Fibroblast of mammary gland (primary cell): ENCODE measurements at regions not wholly inside any gene's neighbourhood (a gene's known extent, or its start where the extent isn't known, plus 50 kb on each side); places are given as distances from the start of the nearest gene placed in this dataset.
A peak's percentile ranks its signal among the peaks of the same experiment; 100 is the strongest.

Source experiments
- DNase-seq: peaks from one replicate; pipeline ENCODE4 v3.0.0-alpha.2; 2010; ENCODE audit warnings: low read depth
- H3K4me3 ChIP-seq: 2 replicates; pipeline ENCODE4 v1.5.1; 2011; ENCODE audit warnings: low read depth, mild to moderate bottlenecking, low read length, moderate library complexity; ENCODE audit not compliant: control insufficient read depth
- CTCF ChIP-seq: conservative IDR thresholded peaks from 2 replicates; pipeline ENCODE4 v1.5.1; 2011; ENCODE audit warnings: low read depth, low read length, inconsistent platforms; ENCODE audit not compliant: control insufficient read depth, insufficient read depth

DNA sequence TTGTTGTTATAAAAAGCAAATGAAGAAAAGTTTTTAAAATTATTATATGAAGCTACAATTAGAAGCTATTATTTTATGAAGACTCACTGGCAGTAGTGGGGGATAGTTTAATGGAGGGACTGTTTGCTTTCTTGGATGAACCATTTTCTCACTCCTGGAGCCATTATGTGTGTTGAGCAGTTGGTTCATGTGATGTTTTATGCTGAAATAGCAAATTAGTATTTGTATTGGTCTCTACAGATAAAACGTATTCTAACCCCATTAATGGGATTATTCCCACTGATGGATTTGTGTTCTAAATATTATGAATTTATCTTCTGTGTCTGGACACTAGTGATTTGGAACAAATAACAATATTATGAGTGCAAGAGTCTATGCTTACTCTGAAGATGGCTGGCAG is 507.5 kb upstream of the FSHR start:
- no peak for DNase-seq
- no peak for TF ChIP-seq CTCF
- no peak overlapping the region for H3K4me3 ChIP-seq

GRCh38 chr2:49656853-49657252 is 502.5 kb upstream of the FSHR start:
- no peak for TF ChIP-seq CTCF
- no peak overlapping the region for H3K4me3 ChIP-seq

GRCh38 chr2:49643149-49643548 is 488.8 kb upstream of the FSHR start:
- no peak overlapping the region for H3K4me3 ChIP-seq
- no peak for TF ChIP-seq CTCF
- no peak for DNase-seq

More at GRCh38 chr2:49656853-49657252, 502.5 kb upstream of the FSHR start:
- DNase-seq, result no peak

DNA sequence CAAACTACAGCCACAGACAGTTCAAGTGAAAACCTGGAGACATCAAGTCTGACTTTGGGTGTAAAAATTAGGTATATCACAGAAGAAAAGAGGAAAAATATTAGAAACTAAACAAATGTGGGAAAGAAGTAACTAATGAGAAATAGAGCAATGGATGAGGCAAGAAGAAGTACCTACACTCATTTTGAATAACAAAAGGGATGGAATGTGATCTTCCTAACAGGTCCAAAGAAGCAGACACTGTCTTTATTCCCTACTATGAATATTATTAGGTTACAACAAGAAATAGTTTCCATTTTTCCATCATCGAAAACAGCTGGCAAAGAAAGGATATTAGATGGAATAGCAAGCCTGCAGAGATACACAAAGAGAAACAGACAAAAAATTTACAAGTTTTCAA is 486.3 kb upstream of the FSHR start:
- no peak overlapping the region for H3K4me3 ChIP-seq
- no peak for DNase-seq
- no peak for TF ChIP-seq CTCF

DNA sequence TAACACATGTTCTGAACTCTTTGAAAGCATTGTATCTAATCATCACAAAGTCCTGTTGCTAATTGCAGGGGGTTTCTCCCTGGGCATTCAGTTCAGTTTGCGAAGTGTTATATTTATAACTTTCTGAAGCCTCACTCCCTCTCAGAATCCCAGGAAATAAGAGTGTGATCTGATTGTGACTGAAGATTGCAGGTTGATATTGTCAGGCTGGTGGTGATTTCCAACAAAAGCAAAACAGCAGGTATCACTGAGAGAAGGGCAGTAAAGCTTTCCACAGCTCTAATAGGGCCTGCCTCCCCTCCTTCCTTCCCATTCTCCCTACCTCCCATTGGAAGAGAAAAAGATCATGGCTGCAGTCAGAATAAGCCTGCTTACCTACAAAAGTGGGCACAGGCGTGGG is 466.7 kb upstream of the FSHR start:
- no peak overlapping the region for H3K4me3 ChIP-seq
- no peak for TF ChIP-seq CTCF
- no peak for DNase-seq

GRCh38 chr2:49619804-49620203 is 465.5 kb upstream of the FSHR start:
- H3K4me3 ChIP-seq, result no peak overlapping the region
- no peak for DNase-seq
- peak; percentile 4 for TF ChIP-seq CTCF

GRCh38 chr2:49618491-49618890 is 464.2 kb upstream of the FSHR start:
- H3K4me3 ChIP-seq, result no peak overlapping the region
- TF ChIP-seq CTCF, result no peak
- DNase-seq, result no peak
